ENCODE measurements at regions not wholly inside any gene's neighbourhood (a gene's known extent, or its start where the extent isn't known, plus 50 kb on each side); places are given as distances from the start of the nearest gene placed in this dataset.
"Not testable (repeated sequence)": the region's sequence is repeated elsewhere in the genome, so short reads cannot be mapped to it uniquely, and the experiment has no call there.

DNA sequence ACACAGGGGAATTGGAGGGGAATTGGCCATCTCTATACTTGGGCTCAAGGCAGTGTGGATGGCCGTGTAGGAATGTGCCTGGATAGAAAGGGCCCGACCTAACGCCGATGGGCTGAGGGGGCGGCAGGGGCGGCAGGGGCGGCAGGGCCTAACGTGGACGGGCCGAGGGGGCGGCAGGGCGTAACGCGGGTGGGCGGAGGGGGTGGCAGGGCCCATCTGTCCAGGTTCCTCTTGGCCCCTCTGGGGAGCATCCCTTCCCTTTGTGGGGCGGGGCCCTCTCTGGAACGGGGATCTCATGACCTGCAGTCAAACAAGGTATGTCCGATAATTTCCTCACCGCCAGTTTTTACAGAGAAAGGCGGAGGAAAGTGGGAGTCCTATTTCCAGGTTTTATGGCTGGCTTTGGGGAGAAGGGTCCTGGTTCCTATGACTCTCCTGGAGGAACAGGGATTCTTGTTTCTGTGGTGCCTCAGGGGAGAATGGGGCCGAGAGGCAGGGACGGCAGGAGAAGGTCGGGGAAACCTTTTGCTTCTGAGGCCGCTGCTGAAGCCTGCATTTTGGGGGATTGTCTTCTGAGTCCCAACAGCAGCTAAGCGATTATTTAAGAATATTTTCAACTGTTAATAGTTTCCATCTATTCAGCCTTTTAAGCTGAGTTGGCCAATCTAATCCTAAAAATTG lies 100.8 kb upstream of the FRMD1 start:
- in situ Hi-C loops (cut with HindIII; ENCODE audit: low sequenced_read_pairs) = no loop called here

DNA sequence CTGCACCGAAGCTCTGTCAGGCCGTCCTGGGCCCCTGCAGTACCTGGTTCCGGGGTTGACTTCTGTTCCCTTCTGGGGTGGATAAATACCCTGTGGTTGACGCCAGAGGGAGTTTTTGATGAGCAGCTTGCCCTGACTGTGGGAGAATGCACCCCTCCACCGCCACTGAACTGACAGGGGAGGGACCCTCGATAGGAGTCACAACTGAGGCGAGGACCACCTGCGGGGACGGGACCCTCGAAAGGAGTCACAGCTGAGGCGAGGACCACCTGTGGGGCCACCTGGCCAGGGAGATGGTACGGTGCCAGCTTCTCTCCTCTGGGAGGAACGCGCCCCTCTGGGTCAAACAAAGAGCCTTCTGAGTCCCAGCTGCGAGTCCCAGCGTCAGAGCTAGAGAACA lies 100.1 kb upstream of the FRMD1 start:
- in situ Hi-C loops (cut with HindIII; ENCODE audit: low sequenced_read_pairs) = no loop called here

DNA sequence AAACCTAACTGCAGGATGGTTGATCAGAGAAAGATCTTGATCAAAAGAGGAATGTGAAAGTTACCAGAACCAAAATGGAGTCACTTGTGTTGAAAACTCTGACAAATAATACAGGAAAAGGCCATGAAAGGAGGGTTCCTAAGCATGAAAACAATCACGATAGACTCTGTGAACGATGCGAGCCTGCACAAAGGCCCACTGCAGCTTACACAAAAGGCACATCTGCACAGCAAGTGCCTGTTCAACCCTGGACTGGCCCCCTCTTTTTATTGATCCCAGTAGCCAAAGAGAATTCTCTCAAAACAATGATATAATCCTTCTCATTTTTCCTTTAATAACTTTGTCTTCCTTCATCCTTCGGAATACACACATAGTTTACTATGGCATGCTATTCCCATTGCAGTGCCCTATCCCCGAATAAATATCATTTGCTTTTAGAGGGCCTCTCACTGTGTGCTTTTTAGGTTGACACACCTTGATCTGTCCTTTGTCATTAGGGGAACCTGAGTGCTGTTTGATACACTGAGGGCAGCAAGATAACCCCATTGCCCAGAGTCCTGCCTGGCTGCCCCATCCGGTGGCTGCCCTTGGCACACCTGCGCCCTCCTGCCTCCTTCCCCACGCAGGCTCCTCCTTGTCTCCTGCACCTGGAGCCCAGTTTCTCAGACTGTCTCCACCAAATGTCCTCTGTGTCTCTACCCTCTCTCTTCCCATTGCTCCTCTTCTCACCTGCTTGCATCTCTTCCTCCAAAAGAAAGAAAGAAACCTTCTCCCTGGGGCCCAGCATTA lies 98.3 kb upstream of the FRMD1 start:
- in situ Hi-C loops (cut with HindIII; ENCODE audit: low sequenced_read_pairs) = no loop called here

DNA sequence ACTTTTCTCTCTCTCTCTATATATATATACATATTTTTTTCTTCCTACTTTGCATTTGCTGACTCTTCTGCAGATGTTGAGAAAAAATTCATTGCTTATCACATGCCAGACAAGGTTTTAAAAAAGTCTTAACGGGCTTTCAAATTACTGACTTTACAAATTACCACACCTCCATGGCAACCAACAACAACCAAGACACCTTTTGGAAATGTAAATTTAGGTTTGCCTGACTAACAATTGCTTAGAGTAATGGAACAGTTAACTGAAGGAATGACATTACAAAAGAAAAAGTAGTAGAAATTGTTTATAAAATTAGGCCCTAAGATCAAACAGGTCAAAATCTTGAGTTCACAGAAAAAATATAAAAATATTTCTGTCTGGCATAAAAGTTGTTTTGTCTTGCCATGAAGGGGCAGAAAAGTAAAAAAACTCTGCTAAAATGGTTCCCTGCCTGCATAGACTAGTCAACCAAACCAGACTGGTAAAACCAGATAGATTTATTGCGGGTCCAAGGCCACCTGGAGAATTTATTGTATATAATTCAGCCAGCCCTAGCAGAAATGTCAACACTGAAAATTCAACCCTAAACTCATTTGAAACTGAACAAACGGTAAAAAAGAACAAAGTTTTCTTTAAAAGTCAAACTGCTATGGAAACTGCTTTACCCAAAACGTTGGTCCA lies 92.8 kb upstream of the FRMD1 start:
- in situ Hi-C loops (cut with HindIII; ENCODE audit: low sequenced_read_pairs) = no loop called here

DNA sequence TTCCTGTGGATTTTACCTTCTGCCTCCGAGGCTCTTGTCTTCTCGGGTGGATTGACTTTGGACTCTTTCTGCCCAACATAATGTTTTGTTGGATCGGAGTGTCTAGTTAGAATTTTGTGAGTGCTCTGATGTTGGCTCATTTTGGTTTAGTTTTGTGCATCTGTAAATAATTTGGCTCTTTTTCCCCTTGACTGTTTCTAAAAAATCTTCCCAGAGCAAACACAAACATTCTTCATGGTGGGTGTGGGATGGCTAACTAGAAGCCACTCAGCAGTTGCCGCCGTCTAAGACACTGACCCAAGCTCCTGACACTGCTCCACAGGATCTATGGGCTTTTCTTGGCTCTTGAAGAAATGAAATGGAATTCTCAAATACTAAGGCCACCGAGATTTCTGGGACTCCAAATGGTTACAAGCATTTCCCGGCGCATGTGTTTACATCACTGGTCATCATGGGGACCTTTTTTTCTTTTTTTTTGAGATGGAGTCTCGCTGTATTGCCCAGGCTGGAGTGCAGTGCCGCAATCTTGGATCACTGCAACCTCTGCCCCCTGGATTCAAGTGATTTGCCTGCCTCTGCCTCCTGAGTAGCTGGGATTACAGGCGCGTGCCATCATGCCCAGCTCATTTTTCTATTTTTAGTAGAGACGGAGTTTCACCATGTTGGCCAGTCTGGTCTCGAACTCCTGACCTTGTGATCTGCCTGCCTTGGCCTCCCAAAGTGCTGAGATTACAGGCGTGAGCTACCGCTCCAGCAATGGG lies 92.0 kb upstream of the FRMD1 start:
- in situ Hi-C loops (cut with HindIII; ENCODE audit: low sequenced_read_pairs) = no loop called here

DNA sequence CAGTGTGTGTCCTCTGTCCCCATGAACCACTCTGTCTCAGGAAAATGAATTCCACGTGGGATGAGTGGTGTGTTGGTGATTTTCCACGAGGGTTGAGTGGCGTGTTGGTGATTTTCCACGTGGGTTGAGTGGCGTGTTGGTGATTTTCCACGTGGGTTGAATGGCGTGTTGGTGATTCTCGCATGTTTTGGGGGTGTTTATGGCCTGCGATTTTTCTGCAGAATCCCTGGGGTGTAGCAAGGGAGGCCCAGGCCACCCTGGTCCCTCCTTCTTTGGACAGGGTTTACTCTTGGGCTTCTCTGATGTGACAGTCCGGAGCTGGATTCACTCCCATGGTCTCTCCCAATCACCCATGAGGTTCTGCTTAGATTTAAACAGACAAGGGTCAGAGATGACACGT lies 90.6 kb upstream of the FRMD1 start:
- in situ Hi-C loops (cut with HindIII; ENCODE audit: low sequenced_read_pairs) = no loop called here

DNA sequence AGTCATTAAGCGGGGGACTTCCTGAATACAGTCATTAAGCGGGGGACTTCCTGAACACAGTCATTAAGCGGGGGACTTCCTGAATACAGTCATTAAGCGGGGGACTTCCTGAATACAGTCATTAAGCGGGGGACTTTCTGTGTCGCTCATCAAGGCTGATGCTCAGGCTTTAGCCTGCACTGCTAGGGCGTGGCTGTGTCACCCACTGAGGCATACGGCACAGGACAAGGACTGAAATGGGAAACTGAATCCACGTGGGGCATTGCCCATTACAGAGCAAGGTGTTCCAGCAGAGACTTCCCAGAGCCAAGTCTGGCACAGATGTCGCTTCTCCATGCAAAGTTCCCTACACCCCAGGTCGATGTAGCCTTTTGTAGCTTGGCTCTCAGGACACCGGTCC lies 89.9 kb upstream of the FRMD1 start:
- in situ Hi-C loops (cut with HindIII; ENCODE audit: low sequenced_read_pairs) = not testable (repeated sequence)

DNA sequence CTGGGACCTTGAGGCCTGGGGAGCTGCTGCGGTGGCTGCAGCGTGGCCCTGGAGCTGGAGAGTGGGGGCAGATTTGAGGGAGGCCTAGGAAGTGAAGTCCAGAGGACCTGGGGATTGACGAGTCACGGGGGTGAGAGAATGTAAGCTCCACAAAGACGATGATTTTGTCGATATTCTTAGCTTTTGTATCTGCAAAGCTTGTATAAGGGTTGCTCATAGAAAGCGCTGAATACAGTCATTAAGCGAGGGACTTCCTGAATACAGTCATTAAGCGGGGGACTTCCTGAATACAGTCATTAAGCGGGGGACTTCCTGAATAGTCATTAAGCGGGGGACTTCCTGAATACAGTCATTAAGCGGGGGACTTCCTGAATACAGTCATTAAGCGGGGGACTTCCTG lies 89.3 kb upstream of the FRMD1 start:
- in situ Hi-C loops (cut with HindIII; ENCODE audit: low sequenced_read_pairs) = not testable (repeated sequence)

DNA sequence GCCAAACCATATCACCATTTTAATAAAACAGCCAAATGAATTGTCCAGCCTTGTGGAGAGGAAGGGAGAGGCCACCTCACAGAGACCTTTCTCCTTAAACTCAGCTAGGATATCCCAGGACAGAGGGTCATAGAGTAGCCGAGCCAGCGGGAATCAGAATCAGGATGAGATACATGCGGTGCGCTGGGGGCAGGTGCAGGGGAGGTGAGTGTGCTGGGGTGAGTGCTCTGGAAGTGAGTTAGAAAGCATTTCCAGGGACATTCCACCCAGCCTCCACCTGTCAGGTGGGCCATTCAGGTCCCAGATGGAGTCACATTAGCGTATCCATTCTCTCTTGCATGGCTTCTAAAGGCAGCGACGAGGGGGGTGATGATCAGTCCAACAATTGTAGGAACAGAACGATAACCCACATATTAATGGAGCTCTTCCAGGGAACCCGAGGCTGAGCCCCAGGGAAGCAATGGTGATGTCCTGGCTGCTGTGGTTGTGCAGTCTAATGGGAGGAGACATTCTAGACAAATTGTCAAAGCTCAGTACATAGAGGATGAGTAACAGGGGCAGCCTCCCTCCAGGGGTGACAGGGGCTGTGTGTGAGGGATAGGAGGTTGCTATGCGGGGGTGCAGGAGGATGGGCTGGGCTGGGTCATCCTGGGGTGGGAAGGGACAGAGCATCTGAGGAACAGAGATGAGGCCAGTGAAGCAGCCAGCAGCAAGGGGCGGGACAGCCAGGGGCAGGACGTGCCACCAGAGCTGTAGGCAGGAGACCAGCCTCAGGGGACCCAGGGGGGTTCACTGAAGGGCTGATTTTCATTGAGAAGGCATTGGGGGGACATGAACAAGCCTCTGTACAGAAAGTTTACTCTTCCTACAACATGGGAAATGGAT lies 88.7 kb upstream of the FRMD1 start:
- in situ Hi-C loops (cut with HindIII; ENCODE audit: low sequenced_read_pairs) = no loop called here

DNA sequence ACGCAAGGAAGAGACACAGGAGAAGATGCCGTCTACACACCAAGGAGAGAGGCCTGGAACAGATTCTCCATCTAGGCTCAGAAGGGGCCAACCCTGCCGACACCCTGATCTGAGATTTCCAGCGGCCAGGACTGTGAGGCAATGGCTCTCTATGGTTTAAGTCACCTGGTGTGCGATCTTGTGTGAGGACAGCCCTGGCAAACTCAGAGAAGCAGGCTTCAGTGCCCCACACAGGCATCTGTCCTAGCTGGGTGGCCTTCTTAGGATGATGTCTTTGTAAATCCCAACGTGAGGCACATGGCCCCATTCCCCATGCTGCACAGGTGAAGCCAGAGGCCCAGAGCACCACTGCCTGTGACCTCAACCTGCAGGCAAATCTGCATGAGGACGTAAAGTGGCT lies 87.6 kb upstream of the FRMD1 start:
- in situ Hi-C loops (cut with HindIII; ENCODE audit: low sequenced_read_pairs) = no loop called here

DNA sequence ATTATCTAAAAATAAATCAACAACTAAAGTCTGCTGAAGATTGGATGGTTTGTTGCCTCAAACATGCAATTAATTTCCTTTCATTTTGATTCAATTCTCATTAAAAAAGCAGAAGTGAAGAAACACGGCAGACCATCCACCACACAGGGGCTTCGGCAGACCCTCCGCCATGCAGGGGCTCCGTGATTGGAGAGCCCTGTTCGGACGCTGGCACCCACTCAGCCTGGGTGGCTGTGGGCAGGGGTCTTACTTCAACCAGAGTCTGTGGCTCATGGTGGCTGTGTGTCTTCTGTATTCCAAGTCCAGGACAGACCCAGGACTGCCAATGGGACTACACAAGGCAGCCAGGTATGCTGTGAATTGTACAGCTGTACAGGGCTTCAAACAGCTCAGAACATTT lies 86.9 kb upstream of the FRMD1 start:
- in situ Hi-C loops (cut with HindIII; ENCODE audit: low sequenced_read_pairs) = no loop called here

DNA sequence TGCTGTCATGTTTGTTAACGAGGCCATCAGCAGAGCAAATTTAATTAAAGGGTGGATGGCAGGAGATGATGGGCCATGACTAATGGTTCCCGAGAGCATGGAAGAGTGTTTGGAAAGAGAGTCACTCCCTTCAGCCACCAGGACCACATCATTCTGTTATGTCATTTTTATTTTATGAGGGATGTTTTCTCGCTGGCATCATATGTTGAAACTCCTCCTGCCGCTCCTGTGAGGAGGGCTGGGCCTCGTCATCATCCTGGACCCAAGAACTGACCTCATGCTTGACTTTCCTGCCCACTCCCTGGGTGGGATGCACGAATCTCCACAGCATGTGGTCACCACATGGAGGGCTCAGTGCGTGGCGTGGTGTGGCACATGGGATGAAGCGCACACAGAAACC lies 86.4 kb upstream of the FRMD1 start:
- in situ Hi-C loops (cut with HindIII; ENCODE audit: low sequenced_read_pairs) = no loop called here

DNA sequence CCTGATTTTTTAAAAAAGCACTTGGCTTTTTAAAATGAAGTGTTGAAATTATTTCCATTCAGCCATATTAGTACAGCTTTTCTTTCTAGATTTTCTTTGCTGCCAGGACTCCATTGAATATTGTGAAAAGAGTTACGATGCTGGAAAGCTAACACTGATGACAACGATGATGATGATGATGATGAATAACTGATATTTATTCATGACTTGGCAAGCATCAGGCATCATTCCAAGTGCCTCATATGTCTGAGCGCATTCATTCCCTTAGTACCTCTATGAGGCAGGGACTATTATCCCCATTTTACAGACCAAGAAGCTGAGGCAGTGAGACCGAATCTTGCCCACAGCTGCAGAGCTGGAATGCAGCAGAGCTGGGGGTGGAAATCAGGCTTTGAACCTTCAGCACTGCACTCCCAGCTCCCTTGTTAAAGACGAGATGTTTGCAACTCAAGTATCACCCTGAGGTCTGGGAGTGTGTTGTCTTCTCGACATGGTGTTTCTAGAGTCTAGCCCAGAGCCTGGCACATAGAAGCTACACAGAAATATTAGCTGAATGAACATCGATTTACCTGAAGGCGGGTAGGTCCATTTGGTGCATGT lies 85.5 kb upstream of the FRMD1 start:
- in situ Hi-C loops (cut with HindIII; ENCODE audit: low sequenced_read_pairs) = no loop called here

DNA sequence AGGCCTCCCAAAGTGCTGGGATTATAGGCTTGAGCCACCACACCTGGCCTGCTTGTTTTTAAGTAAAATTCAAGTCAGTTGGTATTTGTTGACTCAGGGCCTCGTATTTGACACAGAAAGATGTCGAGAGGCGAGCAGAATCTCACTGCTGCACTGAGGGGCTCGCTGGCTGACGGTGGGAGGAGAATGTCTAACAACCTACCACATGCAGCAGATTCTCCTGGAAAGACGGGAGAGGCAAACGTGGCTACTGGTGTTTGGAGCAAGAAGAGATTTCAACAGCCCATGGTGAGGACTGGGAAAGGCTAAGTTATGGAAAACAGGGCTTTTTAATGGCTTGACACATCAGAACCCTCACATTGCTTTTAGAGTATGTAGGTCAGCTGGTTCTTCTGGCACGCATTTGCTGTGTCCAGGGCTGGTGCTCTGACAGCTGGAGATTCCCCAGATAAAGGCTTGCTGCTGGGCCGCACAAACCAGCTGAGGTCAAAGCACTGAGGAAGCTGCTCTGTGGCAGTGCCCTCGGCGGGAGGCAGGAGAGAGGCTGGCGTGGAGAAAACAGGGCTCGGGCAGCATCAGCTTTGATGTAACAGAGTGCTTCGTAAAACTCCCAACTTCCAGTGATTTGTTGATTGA lies 84.2 kb upstream of the FRMD1 start:
- in situ Hi-C loops (cut with HindIII; ENCODE audit: low sequenced_read_pairs) = no loop called here

DNA sequence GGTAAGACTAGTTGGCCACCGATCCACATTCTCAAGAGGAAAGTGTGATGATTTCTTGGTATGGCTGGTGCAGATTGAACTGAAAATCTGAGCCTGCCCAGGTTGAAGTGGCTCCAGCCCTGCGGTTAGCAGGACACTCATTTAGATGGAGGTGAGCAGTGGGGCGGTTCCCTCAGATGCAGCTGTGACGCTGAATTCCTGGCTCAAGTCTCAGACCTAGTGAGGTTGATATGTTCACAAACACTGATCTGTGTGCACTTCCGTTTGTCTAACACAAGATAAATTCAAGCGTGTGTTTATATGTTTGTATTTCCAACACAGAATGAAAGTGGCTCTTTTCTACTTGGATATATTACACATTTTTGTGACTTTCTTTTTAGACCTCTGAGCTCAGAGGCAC lies 83.4 kb upstream of the FRMD1 start:
- in situ Hi-C loops (cut with HindIII; ENCODE audit: low sequenced_read_pairs) = no loop called here

DNA sequence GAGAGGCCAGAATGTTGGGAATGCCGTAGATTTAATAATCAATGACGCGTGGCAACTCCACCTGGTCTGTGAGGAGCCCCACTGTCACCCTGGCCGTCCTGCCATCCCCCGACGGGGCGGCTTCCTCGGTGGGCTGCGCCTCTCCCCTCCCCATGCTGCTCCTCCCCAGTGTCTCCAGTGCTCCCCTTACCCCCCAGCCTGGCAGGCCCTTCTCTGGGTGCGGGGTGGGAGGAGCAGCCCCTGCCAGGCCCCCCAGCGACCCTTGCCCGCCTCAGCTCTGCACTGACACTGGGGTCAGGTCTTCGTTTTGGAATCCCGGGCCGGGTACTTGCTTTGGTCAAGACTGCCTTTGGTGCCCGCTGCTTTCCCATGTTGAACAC lies 82.3 kb upstream of the FRMD1 start:
- in situ Hi-C loops (cut with HindIII; ENCODE audit: low sequenced_read_pairs) = no loop called here

DNA sequence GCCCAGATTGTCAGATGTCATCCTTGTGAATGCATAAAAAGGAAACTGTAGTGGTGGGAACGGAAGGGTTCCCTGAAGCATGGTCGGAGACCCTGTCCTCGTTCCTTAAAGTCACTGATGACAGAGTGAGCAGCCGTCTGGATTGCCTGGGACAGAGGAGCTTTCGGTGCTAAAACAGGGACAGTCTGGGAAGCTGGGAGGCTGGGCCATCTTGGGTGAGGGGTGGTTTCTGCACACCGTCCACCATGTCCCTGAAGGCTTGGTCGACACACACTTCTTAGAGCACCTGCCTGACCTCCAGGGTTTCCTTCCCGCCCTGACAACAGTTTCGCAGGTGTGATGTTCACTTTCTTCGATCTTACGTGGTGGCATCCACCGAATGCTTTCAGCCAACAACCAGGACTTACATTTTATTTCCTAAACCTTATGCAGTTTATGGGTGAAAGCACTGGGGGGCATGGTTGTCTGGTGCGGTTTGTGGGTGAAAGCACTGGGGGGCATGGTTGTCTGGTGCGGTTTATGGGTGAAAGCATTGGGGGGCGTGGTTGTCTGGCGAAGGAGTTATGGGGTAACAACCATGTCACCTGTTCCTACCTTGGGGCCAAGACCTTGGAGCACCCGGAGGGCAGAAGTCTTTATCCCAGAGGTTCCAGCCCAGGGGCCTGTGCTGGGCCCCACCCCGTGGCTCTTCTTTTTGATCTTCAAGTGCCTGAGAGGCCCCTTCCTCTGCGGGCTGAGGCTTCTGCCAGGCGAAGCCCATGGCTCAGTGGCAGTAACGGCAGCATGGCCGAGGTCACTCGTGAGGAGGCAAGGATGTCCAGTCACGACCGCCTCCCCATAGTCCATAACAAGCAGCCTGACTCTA lies 81.7 kb upstream of the FRMD1 start:
- in situ Hi-C loops (cut with HindIII; ENCODE audit: low sequenced_read_pairs) = no loop called here

DNA sequence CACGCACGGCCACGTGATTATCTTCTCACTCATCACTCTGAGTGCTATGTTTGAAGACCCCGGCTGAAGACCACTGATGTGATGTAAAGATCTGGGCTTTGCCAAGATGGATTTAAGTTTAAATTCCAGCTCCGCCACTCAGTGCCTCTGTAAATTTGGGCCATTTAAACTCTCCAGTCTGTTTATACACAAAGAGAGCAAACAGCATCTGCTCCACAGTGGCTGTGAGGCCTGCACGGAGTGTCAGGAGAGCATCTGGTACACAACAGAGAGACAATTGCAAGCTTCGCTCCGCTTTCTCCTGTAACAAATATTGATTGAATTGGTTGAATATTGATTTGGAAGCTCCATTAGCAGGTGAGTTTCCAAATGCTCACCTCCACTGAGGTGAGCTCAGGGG lies 80.5 kb upstream of the FRMD1 start:
- in situ Hi-C loops (cut with HindIII; ENCODE audit: low sequenced_read_pairs) = no loop called here

DNA sequence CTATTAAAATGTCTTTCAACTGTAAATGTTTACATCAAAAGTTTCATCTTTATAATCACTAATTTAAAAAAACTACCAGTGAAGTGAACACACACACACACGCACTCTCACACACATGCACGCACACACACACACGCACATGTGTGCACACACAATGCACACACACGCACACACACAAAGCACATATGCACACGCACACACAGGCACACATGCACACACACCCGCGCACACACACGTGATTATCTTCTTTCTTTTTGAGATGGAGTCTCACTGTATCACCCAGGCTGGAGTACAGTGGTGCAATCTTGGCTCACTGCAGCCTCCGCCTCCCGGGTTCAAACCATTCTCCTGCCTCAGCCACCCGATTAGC lies 80.0 kb upstream of the FRMD1 start:
- in situ Hi-C loops (cut with HindIII; ENCODE audit: low sequenced_read_pairs) = no loop called here
